ENCODE measurements at regions not wholly inside any gene's neighbourhood (a gene's known extent, or its start where the extent isn't known, plus 50 kb on each side); places are given as distances from the start of the nearest gene placed in this dataset.

DNA sequence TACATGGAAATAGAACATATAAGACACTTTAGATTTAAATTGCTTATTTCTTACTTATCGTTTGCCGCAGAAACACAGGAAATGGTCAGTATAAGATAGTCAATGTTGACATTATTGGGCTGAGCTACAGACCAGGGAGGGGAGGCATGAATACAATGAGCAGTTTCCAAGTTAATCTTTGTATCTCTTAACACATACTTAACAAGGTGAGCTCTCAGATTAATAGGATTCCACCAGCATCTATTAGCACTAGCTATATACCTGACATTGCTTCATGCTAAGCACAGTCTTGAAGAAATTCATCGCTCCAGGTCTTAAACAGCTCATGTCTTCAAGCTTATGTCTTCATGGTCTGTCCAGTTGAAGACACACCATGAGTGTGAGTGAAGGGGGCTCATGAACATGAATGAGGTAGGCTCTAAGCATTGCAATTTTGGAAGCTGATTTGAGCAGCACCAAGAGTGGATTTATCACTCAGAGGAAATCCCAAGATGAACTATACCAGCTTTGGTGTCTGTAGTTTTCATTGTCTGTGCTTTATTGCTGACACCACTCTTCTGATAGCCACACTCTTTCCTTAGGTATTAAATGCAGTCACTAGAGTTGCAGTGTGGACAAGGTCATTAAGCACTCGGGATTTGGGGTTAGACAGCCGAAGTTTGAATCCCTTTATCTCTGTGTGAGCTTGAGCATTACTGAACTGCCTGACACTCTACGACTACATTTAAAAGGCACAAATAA lies 359.3 kb upstream of the EPHA4 start:
- TF ChIP-seq, protein P1, sequence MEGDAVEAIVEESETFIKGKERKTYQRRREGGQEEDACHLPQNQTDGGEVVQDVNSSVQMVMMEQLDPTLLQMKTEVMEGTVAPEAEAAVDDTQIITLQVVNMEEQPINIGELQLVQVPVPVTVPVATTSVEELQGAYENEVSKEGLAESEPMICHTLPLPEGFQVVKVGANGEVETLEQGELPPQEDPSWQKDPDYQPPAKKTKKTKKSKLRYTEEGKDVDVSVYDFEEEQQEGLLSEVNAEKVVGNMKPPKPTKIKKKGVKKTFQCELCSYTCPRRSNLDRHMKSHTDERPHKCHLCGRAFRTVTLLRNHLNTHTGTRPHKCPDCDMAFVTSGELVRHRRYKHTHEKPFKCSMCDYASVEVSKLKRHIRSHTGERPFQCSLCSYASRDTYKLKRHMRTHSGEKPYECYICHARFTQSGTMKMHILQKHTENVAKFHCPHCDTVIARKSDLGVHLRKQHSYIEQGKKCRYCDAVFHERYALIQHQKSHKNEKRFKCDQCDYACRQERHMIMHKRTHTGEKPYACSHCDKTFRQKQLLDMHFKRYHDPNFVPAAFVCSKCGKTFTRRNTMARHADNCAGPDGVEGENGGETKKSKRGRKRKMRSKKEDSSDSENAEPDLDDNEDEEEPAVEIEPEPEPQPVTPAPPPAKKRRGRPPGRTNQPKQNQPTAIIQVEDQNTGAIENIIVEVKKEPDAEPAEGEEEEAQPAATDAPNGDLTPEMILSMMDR (IDR thresholded peaks at IDR 0.05; ENCODE audit: insufficient read depth, low read length, poor library complexity, severe bottlenecking): no peak
- no peak for TF ChIP-seq EZH2phosphoT487 (conservative IDR thresholded peaks at IDR 0.05; ENCODE audit: low read length)
